Ovary (tissue), 7 donors: ENCODE measurements at regions not wholly inside any gene's neighbourhood (a gene's known extent, or its start where the extent isn't known, plus 50 kb on each side); places are given as distances from the start of the nearest gene placed in this dataset.

Experiments
- DNase-seq, 5 donors: peaks; one replicate each; pipeline ENCODE4 v3.0.0-alpha.2; 2019 to 2020
- H3K27ac ChIP-seq, 2 donors: fragments of 200-600 bp; one replicate each; pipeline versions ENCODE4 v1.5.1 to v1.8.0; 2019 to 2022
- H3K27me3 ChIP-seq: fragments of 200-600 bp; one replicate; pipeline ENCODE4 v1.8.0; 2022
- H3K36me3 ChIP-seq: fragments of 200-600 bp; sonication (generic); one replicate; pipeline ENCODE4 v1.5.1; 2019
- H3K4me1 ChIP-seq: one replicate; pipeline ENCODE4 v1.8.1; 2013; ENCODE audit warnings: mild to moderate bottlenecking, moderate library complexity; ENCODE audit not compliant: insufficient read depth
- H3K4me3 ChIP-seq: fragments of 200-600 bp; sonication (generic); one replicate; pipeline ENCODE4 v1.5.1; 2017
- H3K9me3 ChIP-seq, 2 donors: fragments of 200-600 bp in 1 of 2; sonication (generic) in 1 of 2; one replicate each; pipeline versions ENCODE4 v1.5.1 to v1.8.1; 2013 to 2019; ENCODE audit warnings: mild to moderate bottlenecking in 1 of 2, moderate library complexity in 1 of 2
- CTCF ChIP-seq, 3 donors: fragments of 450-650 bp in 2 of 3; fragments of 200-600 bp in 1 of 3; IDR thresholded peaks; one replicate each; pipeline versions ENCODE4 v1.5.1 to v1.8.0; 2016 to 2022; ENCODE audit warnings: antibody characterized with exemption in 3 of 3, mild to moderate bottlenecking in 1 of 3
- EP300 ChIP-seq: sonication (generic); formaldehyde crosslinking; IDR thresholded peaks from one replicate; pipeline ENCODE4 v1.6.1; 2017; ENCODE audit warnings: antibody characterized with exemption
- POLR2A ChIP-seq: fragments of 450-650 bp; IDR thresholded peaks from one replicate; pipeline ENCODE4 v1.6.1; 2017; ENCODE audit warnings: antibody characterized with exemption, mild to moderate bottlenecking, moderate library complexity
- WGBS, 3 donors: extraction: QIAGEN DNeasy Blood & Tissue Kit in 1 of 3; methylation state at CpG; one replicate each; pipeline versions ENCODE4 v1.1.5 to v1.1.7; 2013 to 2017; 5-methylcytosine and 5-hydroxymethylcytosine counted together
- intact Hi-C, 4 donors: fragments of 100-400 bp; cut with DNase I; formaldehyde crosslinking; loops; one replicate each; pipeline versions ENCODE4 v1.11.0 to v1.15.1; 2022 to 2023
- donor health status: DM: no; HTN: no; CAD: no; lungs with moderate emphysema.
- donor health status: DM: no; HTN: no; CAD: no.
- donor health status: Bipolar disorder and iron deficiency.
- donor health status: DM: no; HTN: no; CAD: no.
- donor health status: DM: yes; HTN: yes; CAD: no.

DNA sequence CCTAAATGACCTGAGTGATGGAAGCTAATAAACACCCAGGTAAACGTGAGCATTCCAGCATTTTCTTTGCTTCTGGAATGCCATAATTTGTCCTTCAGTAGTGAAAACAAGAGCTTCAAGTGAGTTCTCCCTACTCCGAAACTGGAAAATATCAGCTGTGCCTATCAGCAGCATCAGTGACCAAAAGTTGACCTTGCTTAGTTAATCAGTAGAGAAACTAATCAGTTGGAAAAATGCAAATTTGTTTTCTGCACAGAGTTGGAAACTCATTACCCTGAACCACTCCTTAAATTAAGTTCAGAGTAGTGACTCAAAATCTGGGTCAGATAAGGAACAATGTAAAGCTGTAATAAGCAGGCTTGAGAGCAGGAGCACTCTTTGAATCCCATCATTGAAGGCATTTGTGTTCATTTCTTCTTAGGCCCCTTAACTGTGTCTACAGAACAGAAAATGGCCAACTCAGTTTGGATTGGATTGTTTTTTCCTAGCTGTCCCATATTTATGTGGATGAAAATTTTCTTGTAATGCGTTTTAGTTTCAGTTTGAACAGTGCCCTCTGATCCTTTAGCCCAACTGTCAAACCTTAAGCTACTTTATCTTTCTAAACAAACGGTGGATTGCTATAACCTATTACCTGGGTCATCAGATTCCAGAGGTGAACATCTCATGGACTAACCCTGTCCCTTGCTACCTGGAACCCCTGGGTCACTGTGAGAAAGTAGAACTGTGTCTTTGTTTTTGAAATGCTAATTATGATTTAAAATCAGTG is 290.4 kb downstream of the TOX3 start:
- intact Hi-C loops = no loop called here
- Histone ChIP-seq H3K36me3 (no peaks in the 10 kb centered on the region), H3K4me1 (no peaks in the 10 kb centered on the region), H3K4me3 (no peak overlapping the region), H3K27ac (no peak overlapping the region), H3K27me3 (no peaks in the 10 kb centered on the region), H3K9me3 (no peaks in the 10 kb centered on the region)
- DNase-seq = no peak
- 42 to 62% (median 48%) methylated on average over 4 of the region's 4 CpGs for WGBS, 3 donors
- TF ChIP-seq POLR2A (no peak), EP300 (no peak), CTCF (IDR thresholded peaks at IDR 0.05) (no peak)

DNA sequence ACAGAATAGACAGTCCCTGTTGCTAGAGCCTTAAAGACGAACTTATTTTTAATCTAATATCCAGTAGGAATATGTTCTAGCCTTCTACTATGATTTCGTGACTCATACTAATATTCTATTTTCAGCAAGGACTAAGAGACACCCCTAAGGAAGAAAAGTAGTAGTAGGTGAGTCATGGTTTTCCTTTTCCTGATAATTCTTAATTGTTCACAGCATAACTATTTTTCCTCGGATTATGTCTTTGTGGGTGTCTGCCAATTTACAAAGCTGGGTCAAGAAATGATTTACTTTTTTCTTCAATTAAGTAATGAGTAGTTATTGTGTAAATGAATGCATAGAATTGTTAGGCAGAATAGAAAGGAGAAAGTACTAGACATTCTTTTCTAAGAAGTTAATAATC is 292.2 kb downstream of the TOX3 start:
- H3K4me3 ChIP-seq = no peak overlapping the region
- 53 to 63% (median 59%) methylated on average over 3 of the region's 3 CpGs for WGBS, 3 donors

GRCh38 chr16:52252680-52253079 is 294.3 kb downstream of the TOX3 start:
- TF ChIP-seq POLR2A (no peak), EP300 (no peak), CTCF (IDR thresholded peaks at IDR 0.05) (no peak)
- H3K9me3 ChIP-seq = no peaks in the 10 kb centered on the region
- H3K27me3 ChIP-seq = no peaks in the 10 kb centered on the region
- no peak overlapping the region for H3K27ac ChIP-seq
- DNase-seq = no peak
- no peaks in the 10 kb centered on the region for H3K4me1 ChIP-seq
- intact Hi-C loops = no loop called here
- H3K4me3 ChIP-seq = no peak overlapping the region
- WGBS, 3 donors = 84 to 86% (median 86%) methylated on average over 2 of the region's 2 CpGs
- H3K36me3 ChIP-seq = no peaks in the 10 kb centered on the region

More for the DNA sequence above, 292.2 kb downstream of the TOX3 start:
- intact Hi-C loops = no loop called here
- no peak for DNase-seq
- H3K4me1 ChIP-seq = no peaks in the 10 kb centered on the region
- H3K36me3 ChIP-seq = no peaks in the 10 kb centered on the region
- TF ChIP-seq EP300 (no peak), CTCF (IDR thresholded peaks at IDR 0.05) (no peak), POLR2A (no peak)
- H3K27ac ChIP-seq = no peak overlapping the region
- H3K9me3 ChIP-seq = no peaks in the 10 kb centered on the region
- no peaks in the 10 kb centered on the region for H3K27me3 ChIP-seq

GRCh38 chr16:52251495-52251894 is 295.4 kb downstream of the TOX3 start:
- Histone ChIP-seq H3K4me3 (no peak overlapping the region), H3K27me3 (no peaks in the 10 kb centered on the region), H3K36me3 (no peaks in the 10 kb centered on the region), H3K27ac (no peak overlapping the region), H3K4me1 (no peaks in the 10 kb centered on the region), H3K9me3 (no peaks in the 10 kb centered on the region)
- WGBS, 3 donors = 17 to 32% (median 18%) methylated on average over 4 of the region's 4 CpGs
- intact Hi-C loops = no loop called here
- TF ChIP-seq EP300 (no peak), CTCF (IDR thresholded peaks at IDR 0.05) (no peak), POLR2A (no peak)
- no peak for DNase-seq
